ENCODE measurements at regions not wholly inside any gene's neighbourhood (a gene's known extent, or its start where the extent isn't known, plus 50 kb on each side); places are given as distances from the start of the nearest gene placed in this dataset.

DNA sequence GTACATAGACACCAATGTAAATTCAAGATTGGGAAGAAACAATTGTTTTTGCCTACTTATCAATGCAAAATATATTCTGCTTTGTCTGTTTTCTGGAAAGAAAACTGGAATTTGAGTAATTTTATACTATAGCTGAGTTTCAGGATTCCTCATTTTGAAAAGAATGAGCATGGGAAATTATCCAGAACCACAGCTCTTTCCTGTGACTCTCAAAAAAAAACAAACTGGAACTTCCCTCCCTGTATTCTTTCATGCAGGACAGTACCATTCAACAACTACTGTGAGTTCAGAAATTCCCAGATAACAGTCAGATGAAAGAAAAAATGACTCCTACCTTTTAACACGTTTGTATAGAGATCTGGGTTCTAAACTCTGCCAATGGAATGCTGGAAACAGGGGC, 372.4 kb downstream of the TGFB2 start:
- no peak overlapping the region for H3K4me3 ChIP-seq (ENCODE audit: low read length)
- H3K9me3 ChIP-seq (ENCODE audit: control insufficient read depth, low read length): no peaks in the 10 kb centered on the region
- no peak for DNase-seq
- no peak overlapping the region for H3K27ac ChIP-seq (ENCODE audit: low read depth, low read length)
- peaks cover 2% of the 10 kb centered on the region for H3K9me3 Mint-ChIP-seq
- H3K36me3 Mint-ChIP-seq (ENCODE audit: low read depth): no peaks in the 10 kb centered on the region
- H3K9ac ChIP-seq (ENCODE audit: extremely low read depth, low read length, poor library complexity, severe bottlenecking): no peak overlapping the region
- 79% methylated on average over 1 of the region's 1 CpG; no CpG with 5 or more reads in 1 of the 2 experiments for WGBS, 2 experiments (ENCODE audit: insufficient coverage in 1 of 2, insufficient read length in 1 of 2)
- H3K36me3 ChIP-seq (ENCODE audit: control insufficient read depth, insufficient read depth, low read length): no peaks in the 10 kb centered on the region
- H3K27ac Mint-ChIP-seq: no peak overlapping the region
- no peaks in the 10 kb centered on the region for H3K27me3 ChIP-seq (ENCODE audit: control insufficient read depth, insufficient read depth, low read length, poor library complexity, severe bottlenecking)
- TF ChIP-seq CTCF (conservative IDR thresholded peaks at IDR 0.05): no peak
- H3K4me3 Mint-ChIP-seq: no peak overlapping the region
- H3K27me3 Mint-ChIP-seq (ENCODE audit: insufficient read depth): no peaks in the 10 kb centered on the region
- peaks cover 4% of the 10 kb centered on the region for H3K4me1 ChIP-seq (ENCODE audit: control insufficient read depth, insufficient read depth, low read length)
- no peaks in the 10 kb centered on the region for H3K4me1 Mint-ChIP-seq

DNA sequence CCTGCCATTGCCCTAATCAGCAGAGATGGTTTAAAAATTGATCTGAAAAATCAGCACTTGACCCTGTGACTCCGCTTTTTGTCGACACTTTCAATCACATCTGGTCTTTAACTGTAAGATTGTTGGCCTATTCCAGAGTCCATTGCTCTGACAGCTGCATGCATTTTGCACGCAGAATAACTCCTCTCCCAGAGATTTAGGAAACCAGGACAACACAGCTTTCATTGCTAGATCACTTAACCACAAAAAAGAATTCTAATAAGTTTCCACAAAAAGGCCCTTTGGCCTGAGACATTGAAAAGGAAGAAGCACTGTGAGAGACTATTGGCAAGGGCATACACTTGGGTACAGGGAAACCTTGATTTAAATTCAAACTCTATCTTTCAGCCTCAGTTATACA, 373.1 kb downstream of the TGFB2 start:
- Mint-ChIP-seq H3K4me3 (no peak overlapping the region), H3K27me3 (ENCODE audit: insufficient read depth) (no peaks in the 10 kb centered on the region), H3K27ac (no peak overlapping the region), H3K4me1 (no peaks in the 10 kb centered on the region), H3K9me3 (peaks cover 2% of the 10 kb centered on the region), H3K36me3 (ENCODE audit: low read depth) (no peaks in the 10 kb centered on the region)
- Histone ChIP-seq H3K27ac (ENCODE audit: low read depth, low read length) (no peak overlapping the region), H3K9me3 (ENCODE audit: control insufficient read depth, low read length) (no peaks in the 10 kb centered on the region), H3K27me3 (ENCODE audit: control insufficient read depth, insufficient read depth, low read length, poor library complexity, severe bottlenecking) (no peaks in the 10 kb centered on the region), H3K4me3 (ENCODE audit: low read length) (no peak overlapping the region), H3K36me3 (ENCODE audit: control insufficient read depth, insufficient read depth, low read length) (no peaks in the 10 kb centered on the region), H3K9ac (ENCODE audit: extremely low read depth, low read length, poor library complexity, severe bottlenecking) (no peak overlapping the region), H3K4me1 (ENCODE audit: control insufficient read depth, insufficient read depth, low read length) (peaks cover 4% of the 10 kb centered on the region)
- 95% methylated on average over 2 to 3 of the region's 3 CpGs for WGBS, 2 experiments (ENCODE audit: insufficient coverage in 1 of 2, insufficient read length in 1 of 2)
- TF ChIP-seq CTCF (conservative IDR thresholded peaks at IDR 0.05): no peak
- DNase-seq: no peak

GRCh38 chr1:218718977-218719376, 373.8 kb downstream of the TGFB2 start:
- Histone ChIP-seq H3K27ac (ENCODE audit: low read depth, low read length) (no peak overlapping the region), H3K4me3 (ENCODE audit: low read length) (no peak overlapping the region), H3K36me3 (ENCODE audit: control insufficient read depth, insufficient read depth, low read length) (no peaks in the 10 kb centered on the region), H3K4me1 (ENCODE audit: control insufficient read depth, insufficient read depth, low read length) (peaks cover 4% of the 10 kb centered on the region), H3K27me3 (ENCODE audit: control insufficient read depth, insufficient read depth, low read length, poor library complexity, severe bottlenecking) (no peaks in the 10 kb centered on the region), H3K9ac (ENCODE audit: extremely low read depth, low read length, poor library complexity, severe bottlenecking) (no peak overlapping the region), H3K9me3 (ENCODE audit: control insufficient read depth, low read length) (no peaks in the 10 kb centered on the region)
- Mint-ChIP-seq H3K9me3 (peaks cover 2% of the 10 kb centered on the region), H3K4me3 (no peak overlapping the region), H3K27me3 (ENCODE audit: insufficient read depth) (no peaks in the 10 kb centered on the region), H3K36me3 (ENCODE audit: low read depth) (no peaks in the 10 kb centered on the region), H3K4me1 (no peaks in the 10 kb centered on the region), H3K27ac (no peak overlapping the region)
- DNase-seq: no peak
- TF ChIP-seq CTCF (conservative IDR thresholded peaks at IDR 0.05): no peak
- 96 to 100% methylated on average over 1 to 4 of the region's 4 CpGs for WGBS, 2 experiments (ENCODE audit: insufficient coverage in 1 of 2, insufficient read length in 1 of 2)

Measured in endodermal cell (in vitro differentiated cells).